Liver (tissue), 3 donors: ENCODE measurements at regions not wholly inside any gene's neighbourhood (a gene's known extent, or its start where the extent isn't known, plus 50 kb on each side); places are given as distances from the start of the nearest gene placed in this dataset.

Experiments used
- ATF3 ChIP-seq: IDR thresholded peaks from 2 replicates; pipeline ENCODE4 v1.6.1; 2016; ENCODE audit warnings: antibody characterized with exemption
- CTCF ChIP-seq: fragments of 150-350 bp; IDR thresholded peaks from 2 replicates; pipeline ENCODE4 v1.5.1; 2017; ENCODE audit warnings: improper control_type of control experiment, low read depth, low read length; ENCODE audit not compliant: missing input control
- EGR1 ChIP-seq, 2 donors: IDR thresholded peaks; 2 replicates each; pipeline ENCODE4 v1.6.1; 2016 to 2018; ENCODE audit warnings: antibody characterized with exemption in 2 of 2, low read depth in 2 of 2
- HNF4A ChIP-seq, 2 donors: conservative IDR thresholded peaks; 2 replicates each; pipeline ENCODE4 v1.6.1; 2016; ENCODE audit warnings: antibody characterized with exemption in 2 of 2, mild to moderate bottlenecking in 2 of 2
- MAX ChIP-seq: IDR thresholded peaks from 2 replicates; pipeline ENCODE4 v1.6.1; 2016; ENCODE audit warnings: antibody characterized with exemption
- RAD21 ChIP-seq, 2 donors: IDR thresholded peaks; 2 replicates each; pipeline ENCODE4 v1.6.1; 2016; ENCODE audit warnings: antibody characterized with exemption in 2 of 2, mild to moderate bottlenecking in 2 of 2
- REST ChIP-seq: IDR thresholded peaks from 2 replicates; pipeline ENCODE4 v1.6.1; 2016; ENCODE audit warnings: antibody characterized with exemption, mild to moderate bottlenecking
- TAF1 ChIP-seq: conservative IDR thresholded peaks from 2 replicates; pipeline ENCODE4 v1.6.1; 2016; ENCODE audit warnings: antibody characterized with exemption, mild to moderate bottlenecking
- ZBTB33 ChIP-seq: IDR thresholded peaks from 2 replicates; pipeline ENCODE4 v1.6.1; 2016; ENCODE audit warnings: antibody characterized with exemption
- donor health status: healthy.
- donor health status: healthy.

- TF ChIP-seq TAF1 (no peak), ZBTB33 (no peak), CTCF (no peak), RAD21 (IDR thresholded peaks at IDR 0.05) (no peak), ATF3 (no peak), REST (no peak), HNF4A (conservative IDR thresholded peaks at IDR 0.05) (no peak), MAX (no peak), EGR1 (IDR thresholded peaks at IDR 0.05; ENCODE audit: low read depth in 2 of 2) (no peak)
Observed at GRCh38 chr2:147679955-147680531, 164.8 kb upstream of the ACVR2A start.
